B cell (primary cell): ENCODE measurements at regions not wholly inside any gene's neighbourhood (a gene's known extent, or its start where the extent isn't known, plus 50 kb on each side); places are given as distances from the start of the nearest gene placed in this dataset.

ENCODE experiments used
- ATAC-seq: fragments of 200-7000 bp; cut with Tn5 transposase; one replicate; pipeline ENCODE4 v1.10.0; 2021; ENCODE audit warnings: low read depth, mild to moderate bottlenecking, moderate number of reproducible peaks, moderate library complexity
- CTCF ChIA-PET: fragments of 350-600 bp; sonication (Branson Sonifier 250); formaldehyde crosslinking; loops from one replicate; lab custom pipeline; 2021; ENCODE audit warnings: antibody characterized with exemption, inconsistent platforms; lab: Charles Lee
- POLR2A ChIA-PET: fragments of 350-600 bp; sonication (Branson Sonifier 250); formaldehyde crosslinking; loops from one replicate; lab custom pipeline; 2021; ENCODE audit warnings: antibody characterized with exemption; lab: Charles Lee
- DNase-seq: peaks from one replicate; pipeline ENCODE4 v3.0.0; 2013
- H2AFZ ChIP-seq: 2 replicates; pipeline ENCODE4 v1.6.1; 2012; ENCODE audit warnings: mild to moderate bottlenecking, low read depth, low read length; ENCODE audit not compliant: insufficient read depth, poor library complexity, severe bottlenecking
- H3K27ac ChIP-seq, 2 donors: 1 replicate in 1 of 2; 2 replicates in 1 of 2; pipeline ENCODE4 v1.5.1; 2012 to 2013; ENCODE audit warnings: low read length in 2 of 2, mild to moderate bottlenecking in 2 of 2, moderate library complexity in 1 of 2
- H3K27me3 ChIP-seq, 4 experiments: fragments of 200-600 bp in 1 of 4; sonication (generic) in 1 of 4; replicated peaks in 1 of 4; 1 replicate in 2 of 4; 2 replicates in 2 of 4; pipeline versions ENCODE4 v1.6.1 to v1.7.0; 2013 to 2016; ENCODE audit warnings: low read length in 3 of 4, mild to moderate bottlenecking in 2 of 4, mixed read lengths in 1 of 4, moderate library complexity in 1 of 4; ENCODE audit not compliant: insufficient read depth in 4 of 4, control insufficient read depth in 3 of 4; ENCODE audit errors: control extremely low read depth in 1 of 4
- H3K36me3 ChIP-seq, 2 experiments: replicated peaks in 1 of 2; 1 replicate in 1 of 2; 2 replicates in 1 of 2; pipeline versions ENCODE4 v1.6.1 to v1.7.1; 2013; ENCODE audit warnings: low read length in 1 of 2; ENCODE audit not compliant: insufficient read depth in 2 of 2, control insufficient read depth in 1 of 2; ENCODE audit errors: control extremely low read depth in 1 of 2, extremely low read depth in 1 of 2
- H3K4me1 ChIP-seq, 2 donors: fragments of 200-600 bp in 1 of 2; sonication (generic) in 1 of 2; 1 replicate in 1 of 2; 2 replicates in 1 of 2; pipeline versions ENCODE4 v1.5.1 to v1.6.1; 2013 to 2017; ENCODE audit warnings: low read length in 2 of 2; ENCODE audit not compliant: control insufficient read depth in 2 of 2, insufficient read depth in 2 of 2
- H3K4me2 ChIP-seq: replicated peaks from 2 replicates; pipeline ENCODE3; 2012; ENCODE audit warnings: mild to moderate bottlenecking, low read depth, low read length; ENCODE audit not compliant: poor library complexity, severe bottlenecking
- H3K4me3 ChIP-seq, 5 experiments: fragments of 200-600 bp in 1 of 5; sonication (generic) in 1 of 5; 1 replicate in 3 of 5; 2 replicates in 2 of 5; pipeline versions ENCODE4 v1.5.1 to v1.7.0; 2011 to 2016; ENCODE audit warnings: low read length in 4 of 5, mild to moderate bottlenecking in 4 of 5, low read depth in 2 of 5, control low read depth in 1 of 5, moderate library complexity in 1 of 5; ENCODE audit not compliant: insufficient read depth in 1 of 5; ENCODE audit errors: control extremely low read depth in 1 of 5, extremely low read depth in 1 of 5
- H3K79me2 ChIP-seq: fragments of 200-600 bp; sonication (generic); one replicate; pipeline ENCODE4 v1.6.0; 2016; ENCODE audit warnings: low read length; ENCODE audit not compliant: control insufficient read depth, insufficient read depth
- H3K9ac ChIP-seq: fragments of 200-600 bp; sonication (generic); 2 replicates; pipeline ENCODE4 v1.6.1; 2017; ENCODE audit warnings: mild to moderate bottlenecking, low read length, moderate library complexity
- H3K9me3 ChIP-seq, 3 donors: one replicate each; pipeline versions ENCODE4 v1.6.1 to v1.7.1; 2013; ENCODE audit warnings: low read length in 2 of 3; ENCODE audit not compliant: control insufficient read depth in 2 of 3, insufficient read depth in 1 of 3; ENCODE audit errors: control extremely low read depth in 1 of 3
- H4K20me1 ChIP-seq: 2 replicates; pipeline ENCODE4 v1.6.0; 2012; ENCODE audit warnings: mild to moderate bottlenecking, low read length; ENCODE audit not compliant: insufficient read depth, control insufficient read depth, poor library complexity, severe bottlenecking
- H3K27ac Mint-ChIP-seq: one replicate; pipeline ENCODE4 v1.8.0; 2021; ENCODE audit warnings: mixed read lengths
- H3K27me3 Mint-ChIP-seq: one replicate; pipeline ENCODE4 v1.8.0; 2021; ENCODE audit warnings: mixed read lengths
- H3K4me1 Mint-ChIP-seq: one replicate; pipeline ENCODE4 v1.8.0; 2021; ENCODE audit warnings: mixed read lengths
- H3K4me3 Mint-ChIP-seq: one replicate; pipeline ENCODE4 v1.8.0; 2021; ENCODE audit warnings: mixed read lengths
- H3K9me3 Mint-ChIP-seq: one replicate; pipeline ENCODE4 v1.8.0; 2022; ENCODE audit warnings: mixed read lengths; ENCODE audit not compliant: insufficient read depth
- EZH2 ChIP-seq: IDR thresholded peaks from 2 replicates; pipeline ENCODE4 v1.6.1; 2012; ENCODE audit warnings: borderline replicate concordance, low read depth, mild to moderate bottlenecking, moderate library complexity, low read length; ENCODE audit not compliant: insufficient read depth, poor library complexity, severe bottlenecking
- WGBS: methylation state at CpG from one replicate; pipeline ENCODE4 v1.1.5; 2013; ENCODE audit warnings: missing lambda C conversion rate; ENCODE audit not compliant: insufficient coverage; 5-methylcytosine and 5-hydroxymethylcytosine counted together
- intact Hi-C: fragments of 100-400 bp; cut with micrococcal nuclease; formaldehyde crosslinking; loops from one replicate; pipeline ENCODE4 v1.10.0; 2022
- TF ChIP-seq, protein P1 (sequence below): fragments of 200-600 bp; IDR thresholded peaks from one replicate; pipeline ENCODE4 v1.8.0; 2022; ENCODE audit warnings: antibody characterized with exemption, mild to moderate bottlenecking

DNA sequence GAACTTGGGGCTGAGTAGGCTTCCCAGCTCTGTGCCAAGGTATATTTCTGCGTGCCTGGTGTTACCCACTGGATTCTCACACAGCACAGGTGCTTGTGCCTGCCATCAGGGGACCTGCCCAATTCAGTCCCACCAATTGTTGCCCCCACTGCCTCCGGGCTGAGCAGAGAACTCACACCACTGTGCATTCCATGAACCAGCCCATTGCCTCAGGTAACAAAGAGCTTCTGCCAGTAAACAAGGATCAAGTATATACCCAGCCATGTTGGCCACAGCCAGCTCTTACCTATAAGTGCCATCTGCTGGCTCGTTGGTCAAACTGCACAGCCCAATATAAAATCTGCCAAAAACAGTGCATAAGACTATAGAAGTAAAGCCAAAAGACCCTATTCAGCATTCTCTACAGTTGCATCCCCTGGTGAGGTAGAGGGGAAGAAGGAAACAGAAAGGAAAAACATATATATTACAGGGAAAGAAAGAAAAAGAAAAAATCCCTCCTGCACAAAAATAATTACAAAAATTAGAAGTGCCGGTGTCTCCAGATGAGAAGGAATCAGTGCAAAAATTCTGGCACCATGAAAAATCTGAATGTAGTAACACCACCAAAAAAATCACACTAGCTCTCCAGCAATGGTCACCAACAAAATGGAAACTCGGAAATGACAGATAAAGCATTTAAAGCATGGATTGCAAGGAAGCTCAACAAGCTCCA lies 241.4 kb downstream of the IBTK start:
- Histone ChIP-seq H3K4me3 (no peak overlapping the region), H3K4me1 (no peaks in the 10 kb centered on the region), H2AFZ (no peak overlapping the region), H3K9ac (no peak overlapping the region), H3K79me2 (no peaks in the 10 kb centered on the region), H3K36me3 (no peaks in the 10 kb centered on the region), H3K4me2 (no peak overlapping the region), H4K20me1 (no peaks in the 10 kb centered on the region), H3K9me3 (peaks cover 0 to 7% (median 3%) of the 10 kb centered on the region in 3 donors), H3K27me3 (no peaks in the 10 kb centered on the region), H3K27ac (no peak overlapping the region)
- Mint-ChIP-seq H3K27ac (no peak overlapping the region), H3K4me3 (no peak overlapping the region), H3K27me3 (no peaks in the 10 kb centered on the region), H3K9me3 (peaks cover 4% of the 10 kb centered on the region), H3K4me1 (no peaks in the 10 kb centered on the region)
- ATAC-seq (no peak), DNase-seq (peak; percentile 6)
- intact Hi-C loops = no loop called here
- no peak for TF ChIP-seq EZH2
- TF ChIP-seq, protein P1, sequence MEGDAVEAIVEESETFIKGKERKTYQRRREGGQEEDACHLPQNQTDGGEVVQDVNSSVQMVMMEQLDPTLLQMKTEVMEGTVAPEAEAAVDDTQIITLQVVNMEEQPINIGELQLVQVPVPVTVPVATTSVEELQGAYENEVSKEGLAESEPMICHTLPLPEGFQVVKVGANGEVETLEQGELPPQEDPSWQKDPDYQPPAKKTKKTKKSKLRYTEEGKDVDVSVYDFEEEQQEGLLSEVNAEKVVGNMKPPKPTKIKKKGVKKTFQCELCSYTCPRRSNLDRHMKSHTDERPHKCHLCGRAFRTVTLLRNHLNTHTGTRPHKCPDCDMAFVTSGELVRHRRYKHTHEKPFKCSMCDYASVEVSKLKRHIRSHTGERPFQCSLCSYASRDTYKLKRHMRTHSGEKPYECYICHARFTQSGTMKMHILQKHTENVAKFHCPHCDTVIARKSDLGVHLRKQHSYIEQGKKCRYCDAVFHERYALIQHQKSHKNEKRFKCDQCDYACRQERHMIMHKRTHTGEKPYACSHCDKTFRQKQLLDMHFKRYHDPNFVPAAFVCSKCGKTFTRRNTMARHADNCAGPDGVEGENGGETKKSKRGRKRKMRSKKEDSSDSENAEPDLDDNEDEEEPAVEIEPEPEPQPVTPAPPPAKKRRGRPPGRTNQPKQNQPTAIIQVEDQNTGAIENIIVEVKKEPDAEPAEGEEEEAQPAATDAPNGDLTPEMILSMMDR = peak; percentile 31
- 100% methylated on average over 2 of the region's 5 CpGs for WGBS
- ChIA-PET CTCF (interaction anchor here (0.8 to 1.7 kb wide), 2 partner anchors 1401 to 1670 kb away, joined by 3 read pairs; no protein-coding TSS in a partner anchor), POLR2A (no interaction called here)

DNA sequence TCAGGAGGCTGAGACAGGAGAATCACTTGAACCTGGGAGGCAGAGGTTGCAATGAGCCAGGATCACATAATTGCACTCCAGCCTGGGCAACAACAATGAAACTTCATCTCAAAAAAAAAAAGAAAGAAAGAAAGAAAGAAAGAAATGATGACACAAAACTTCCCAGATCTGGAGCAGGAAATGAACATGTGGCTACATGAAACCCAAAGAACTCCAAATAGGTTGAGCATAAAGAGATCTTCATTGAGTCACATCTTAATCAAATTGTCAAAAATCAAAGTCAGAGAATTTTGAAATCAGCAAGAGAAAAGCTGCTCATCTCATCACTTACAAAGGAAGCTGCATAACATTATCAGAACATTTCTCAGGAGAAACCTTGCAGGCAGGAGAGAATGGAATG lies 247.0 kb downstream of the IBTK start:
- Histone ChIP-seq H3K79me2 (no peaks in the 10 kb centered on the region), H3K27ac (no peak overlapping the region), H3K36me3 (no peaks in the 10 kb centered on the region), H3K9me3 (peaks cover 0 to 1% (median 0%) of the 10 kb centered on the region in 3 donors), H3K9ac (no peak overlapping the region), H3K27me3 (no peaks in the 10 kb centered on the region), H3K4me1 (no peaks in the 10 kb centered on the region), H2AFZ (no peak overlapping the region), H3K4me3 (no peak overlapping the region), H3K4me2 (no peak overlapping the region), H4K20me1 (no peaks in the 10 kb centered on the region)
- H3K4me3 Mint-ChIP-seq = no peak overlapping the region
- no peaks in the 10 kb centered on the region for H3K27me3 Mint-ChIP-seq
- POLR2A ChIA-PET = no interaction called here
- DNase-seq (no peak), ATAC-seq (no peak)
- H3K4me1 Mint-ChIP-seq = no peaks in the 10 kb centered on the region
- no peak overlapping the region for H3K27ac Mint-ChIP-seq
- CTCF ChIA-PET = no interaction called here
- intact Hi-C loops = no loop called here
- TF ChIP-seq, protein P1 = no peak
- TF ChIP-seq EZH2 = no peak
- H3K9me3 Mint-ChIP-seq = no peaks in the 10 kb centered on the region
